Tibial nerve (tissue), 4 donors: ENCODE measurements at regions not wholly inside any gene's neighbourhood (a gene's known extent, or its start where the extent isn't known, plus 50 kb on each side); places are given as distances from the start of the nearest gene placed in this dataset.

Source experiments
- DNase-seq, 2 donors: peaks; one replicate each; pipeline ENCODE4 v3.0.0-alpha.2; 2019; ENCODE audit warnings: low spot score in 2 of 2
- H3K27ac ChIP-seq, 4 donors: fragments of 200-600 bp; sonication (generic) in 3 of 4; one replicate each; pipeline ENCODE4 v1.5.1; 2017 to 2019; ENCODE audit warnings: mild to moderate bottlenecking in 1 of 4
- H3K27me3 ChIP-seq, 2 donors: fragments of 200-600 bp; sonication (generic) in 1 of 2; one replicate each; pipeline versions ENCODE4 v1.5.1 to v1.6.0; 2017 to 2019
- H3K36me3 ChIP-seq, 3 donors: fragments of 200-600 bp; sonication (generic); one replicate each; pipeline ENCODE4 v1.5.1; 2018 to 2019
- H3K4me1 ChIP-seq, 4 donors: fragments of 200-600 bp; sonication (generic) in 3 of 4; one replicate each; pipeline ENCODE4 v1.5.1; 2017 to 2019
- H3K4me3 ChIP-seq, 4 donors: fragments of 200-600 bp; sonication (generic) in 3 of 4; one replicate each; pipeline ENCODE4 v1.5.1; 2017 to 2019; ENCODE audit warnings: mild to moderate bottlenecking in 1 of 4, moderate library complexity in 1 of 4
- H3K9me3 ChIP-seq, 4 donors: fragments of 200-600 bp; sonication (generic) in 3 of 4; one replicate each; pipeline ENCODE4 v1.5.1; 2017 to 2019
- CTCF ChIP-seq, 5 experiments: fragments of 200-600 bp in 3 of 5; fragments of 450-650 bp in 2 of 5; sonication (generic) in 3 of 5; IDR thresholded peaks; one replicate each; pipeline ENCODE4 v1.5.1; 2016 to 2019; ENCODE audit warnings: antibody characterized with exemption in 5 of 5, mild to moderate bottlenecking in 3 of 5, moderate library complexity in 2 of 5
- EP300 ChIP-seq, 2 donors: sonication (generic); formaldehyde crosslinking; IDR thresholded peaks; one replicate each; pipeline ENCODE4 v1.6.1; 2017; ENCODE audit warnings: antibody characterized with exemption in 2 of 2, mild to moderate bottlenecking in 1 of 2
- POLR2A ChIP-seq, 2 donors: fragments of 450-650 bp; IDR thresholded peaks; one replicate each; pipeline ENCODE4 v1.6.1; 2017; ENCODE audit warnings: antibody characterized with exemption in 2 of 2, mild to moderate bottlenecking in 2 of 2, moderate library complexity in 2 of 2
- WGBS, 2 donors: methylation state at CpG; one replicate each; pipeline ENCODE4 v1.1.5; 2018; 5-methylcytosine and 5-hydroxymethylcytosine counted together

DNA sequence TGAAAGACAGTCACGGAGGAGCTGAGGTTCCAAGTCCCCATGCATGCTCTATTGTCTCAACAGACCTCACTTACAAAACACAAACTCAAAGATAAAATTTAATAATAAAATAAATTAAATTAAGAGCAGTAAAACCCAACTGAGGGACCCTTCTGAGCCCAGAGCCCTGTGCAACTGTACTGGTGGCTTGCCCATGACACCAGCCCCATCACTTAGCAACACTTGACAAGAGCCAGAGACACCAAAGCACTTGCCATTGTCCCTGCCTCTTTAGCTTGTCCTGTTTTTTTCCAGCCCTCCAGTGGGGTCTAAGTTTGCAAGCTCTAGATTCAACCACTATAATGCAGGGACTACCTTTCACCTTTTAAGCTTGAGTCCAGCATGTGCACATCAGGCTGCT lies 117.9 kb downstream of the JCAD start:
- 87 to 100% methylated on average over 1 of the region's 1 CpG for WGBS, 2 donors
- DNase-seq, result no peak

GRCh38 chr10:29932991-29933390 lies 126.4 kb downstream of the JCAD start:
- TF ChIP-seq POLR2A (IDR thresholded peaks at IDR 0.05) (no peak), EP300 (IDR thresholded peaks at IDR 0.05) (no peak), CTCF (IDR thresholded peaks at IDR 0.05) (no peak)
- no peak overlapping the region for H3K27ac ChIP-seq
- peaks cover 0 to 24% (median 1%) of the 10 kb centered on the region in 4 donors for H3K9me3 ChIP-seq
- H3K4me3 ChIP-seq, result no peak overlapping the region
- 82 to 83% methylated on average over 4 of the region's 4 CpGs for WGBS, 2 donors
- H3K36me3 ChIP-seq, result no peaks in the 10 kb centered on the region
- DNase-seq, result no peak
- H3K27me3 ChIP-seq, result no peaks in the 10 kb centered on the region
- no peaks in the 10 kb centered on the region for H3K4me1 ChIP-seq

More for the DNA sequence above, 117.9 kb downstream of the JCAD start:
- Histone ChIP-seq H3K4me1 (peaks cover 0 to 7% (median 2%) of the 10 kb centered on the region in 4 donors), H3K27ac (no peak overlapping the region), H3K27me3 (no peaks in the 10 kb centered on the region), H3K36me3 (no peaks in the 10 kb centered on the region), H3K4me3 (no peak overlapping the region), H3K9me3 (no peaks in the 10 kb centered on the region)
- TF ChIP-seq CTCF (IDR thresholded peaks at IDR 0.05), result no peak
- TF ChIP-seq EP300 (IDR thresholded peaks at IDR 0.05), result no peak
- TF ChIP-seq POLR2A (IDR thresholded peaks at IDR 0.05), result no peak

DNA sequence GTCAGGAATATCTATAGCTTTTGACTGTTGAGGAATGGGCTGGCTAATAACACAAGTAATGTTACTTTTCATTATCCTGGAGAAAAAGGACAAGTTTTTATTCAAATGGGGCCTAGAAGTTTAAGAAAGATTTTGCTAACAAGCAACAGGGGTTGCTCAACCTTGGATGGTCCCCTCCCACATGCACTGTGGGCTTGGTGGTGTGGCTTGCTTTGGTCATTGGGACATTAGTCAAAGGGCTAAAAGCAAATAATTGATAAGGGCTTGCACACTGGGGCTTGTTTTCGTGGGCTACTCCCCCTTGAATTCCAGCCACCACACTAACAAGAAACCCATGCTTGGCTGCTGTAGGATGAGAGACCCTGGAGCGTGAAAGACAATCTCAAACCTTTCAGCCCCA lies 127.6 kb downstream of the JCAD start:
- DNase-seq, result no peak
- Histone ChIP-seq H3K4me1 (no peaks in the 10 kb centered on the region), H3K27me3 (no peaks in the 10 kb centered on the region), H3K4me3 (no peak overlapping the region), H3K36me3 (no peaks in the 10 kb centered on the region), H3K27ac (no peak overlapping the region), H3K9me3 (peaks cover 0 to 28% (median 1%) of the 10 kb centered on the region in 4 donors)
- WGBS, 2 donors, result 88 to 91% methylated on average over 2 of the region's 2 CpGs
- no peak for TF ChIP-seq CTCF (IDR thresholded peaks at IDR 0.05)
- no peak for TF ChIP-seq POLR2A (IDR thresholded peaks at IDR 0.05)
- TF ChIP-seq EP300 (IDR thresholded peaks at IDR 0.05), result no peak

- DNase-seq, result no peak
- no peak overlapping the region for H3K4me3 ChIP-seq
- H3K27me3 ChIP-seq, result no peaks in the 10 kb centered on the region
- 85 to 93% methylated on average over 10 of the region's 10 CpGs for WGBS, 2 donors
- no peak overlapping the region for H3K27ac ChIP-seq
- H3K36me3 ChIP-seq, result no peaks in the 10 kb centered on the region
- TF ChIP-seq POLR2A (IDR thresholded peaks at IDR 0.05), result no peak
- no peak for TF ChIP-seq EP300 (IDR thresholded peaks at IDR 0.05)
- TF ChIP-seq CTCF (IDR thresholded peaks at IDR 0.05), result no peak
- peaks cover 0 to 37% (median 1%) of the 10 kb centered on the region in 4 donors for H3K9me3 ChIP-seq
- no peaks in the 10 kb centered on the region for H3K4me1 ChIP-seq
These were observed 130.4 kb downstream of the JCAD start for GRCh38 chr10:29929006-29929405.

GRCh38 chr10:29926693-29927048 lies 132.7 kb downstream of the JCAD start:
- Histone ChIP-seq H3K27ac (no peak overlapping the region), H3K36me3 (no peaks in the 10 kb centered on the region), H3K4me3 (no peak overlapping the region), H3K9me3 (peaks cover 0 to 23% (median 0%) of the 10 kb centered on the region in 4 donors), H3K4me1 (no peaks in the 10 kb centered on the region), H3K27me3 (no peaks in the 10 kb centered on the region)
- 53 to 61% methylated on average over 6 of the region's 6 CpGs for WGBS, 2 donors
- TF ChIP-seq CTCF (IDR thresholded peaks at IDR 0.05), result no peak
- TF ChIP-seq EP300 (IDR thresholded peaks at IDR 0.05), result no peak
- no peak for TF ChIP-seq POLR2A (IDR thresholded peaks at IDR 0.05)
- no peak for DNase-seq
